OCI-LY1 (cell line): ENCODE measurements at regions not wholly inside any gene's neighbourhood (a gene's known extent, or its start where the extent isn't known, plus 50 kb on each side); places are given as distances from the start of the nearest gene placed in this dataset.

Experiments used
- H2AFZ ChIP-seq: fragments of 200-600 bp; sonication (generic), shearing (Covaris generic); 2 replicates; pipeline ENCODE4 v1.6.0; 2014; ENCODE audit warnings: antibody characterized with exemption, mild to moderate bottlenecking, low read length
- H3F3A ChIP-seq: fragments of 200-600 bp; sonication (generic), shearing (Covaris generic); 2 replicates; pipeline ENCODE4 v1.6.0; 2014; ENCODE audit warnings: mild to moderate bottlenecking, antibody characterized with exemption, low read length, moderate library complexity; ENCODE audit not compliant: insufficient read depth
- H3K27ac ChIP-seq: fragments of 200-600 bp; sonication (generic); 2 replicates; pipeline ENCODE4 v1.5.1; 2014; ENCODE audit warnings: low read length, mixed run types, mild to moderate bottlenecking, low read depth; ENCODE audit not compliant: poor library complexity, severe bottlenecking
- H3K27me3 ChIP-seq: fragments of 200-600 bp; sonication (generic); 2 replicates; pipeline ENCODE4 v1.6.0; 2014; ENCODE audit warnings: antibody characterized with exemption, mild to moderate bottlenecking, low read length, moderate library complexity; ENCODE audit not compliant: insufficient read depth
- H3K36me3 ChIP-seq: fragments of 200-600 bp; sonication (generic); 2 replicates; pipeline ENCODE4 v1.6.1; 2014; ENCODE audit warnings: mild to moderate bottlenecking, antibody characterized with exemption, low read length, moderate library complexity, mixed read lengths; ENCODE audit not compliant: insufficient read depth
- H3K4me1 ChIP-seq: fragments of 200-600 bp; sonication (generic); 2 replicates; pipeline ENCODE4 v1.5.1; 2014; ENCODE audit warnings: mild to moderate bottlenecking, low read length, moderate library complexity; ENCODE audit not compliant: insufficient read depth, severe bottlenecking
- H3K4me2 ChIP-seq: fragments of 200-600 bp; sonication (generic), shearing (Covaris generic); 2 replicates; pipeline ENCODE4 v1.6.1; 2014; ENCODE audit warnings: low read length
- H3K4me3 ChIP-seq: fragments of 200-600 bp; sonication (generic); 2 replicates; pipeline ENCODE4 v1.5.1; 2014; ENCODE audit warnings: low read length, low read depth, mild to moderate bottlenecking, mixed read lengths; ENCODE audit not compliant: poor library complexity, severe bottlenecking
- H3K79me2 ChIP-seq: fragments of 200-600 bp; shearing (Covaris generic); 2 replicates; pipeline ENCODE4 v1.6.1; 2016; ENCODE audit warnings: mixed run types, low read length, mixed read lengths; ENCODE audit not compliant: insufficient read depth
- H3K9ac ChIP-seq: fragments of 200-600 bp; sonication (generic), shearing (Covaris generic); 2 replicates; pipeline ENCODE4 v1.6.1; 2014; ENCODE audit warnings: mild to moderate bottlenecking, low read length, mixed read lengths
- H3K9me2 ChIP-seq: fragments of 200-600 bp; sonication (generic), shearing (Covaris generic); 2 replicates; pipeline ENCODE4 v1.6.1; 2014; ENCODE audit warnings: low read depth, mild to moderate bottlenecking, low read length, mixed read lengths
- H3K9me3 ChIP-seq: fragments of 200-600 bp; shearing (Covaris generic); 2 replicates; pipeline ENCODE4 v1.6.1; 2014; ENCODE audit warnings: low read length, mixed read lengths
- H4K20me1 ChIP-seq: fragments of 200-600 bp; sonication (generic), shearing (Covaris generic); 2 replicates; pipeline ENCODE4 v1.6.0; 2016; ENCODE audit warnings: mild to moderate bottlenecking, low read length; ENCODE audit not compliant: insufficient read depth
- CTCF ChIP-seq: fragments of 200-600 bp; sonication (generic), shearing (Covaris generic); IDR thresholded peaks from 2 replicates; pipeline ENCODE4 v1.5.1; 2017; ENCODE audit warnings: mild to moderate bottlenecking, antibody characterized with exemption, low read length, moderate library complexity, mixed read lengths
- EZH2 ChIP-seq: fragments of 200-600 bp; sonication (generic), shearing (Covaris generic); IDR thresholded peaks from 2 replicates; pipeline ENCODE4 v1.8.0; 2017; ENCODE audit warnings: borderline replicate concordance, mixed run types, mild to moderate bottlenecking, antibody characterized with exemption, low read length, moderate library complexity, mixed read lengths

- Histone ChIP-seq H3K27ac (no peak overlapping the region), H3K36me3 (no peaks in the 10 kb centered on the region; the same call in 1 of the 2 replicates), H3K79me2 (no peaks in the 10 kb centered on the region), H3K9me2 (no peaks in the 10 kb centered on the region), H3F3A (no peaks in the 10 kb centered on the region), H3K9me3 (no peaks in the 10 kb centered on the region), H3K4me1 (no peaks in the 10 kb centered on the region), H3K4me2 (no peak overlapping the region), H2AFZ (no peak overlapping the region), H3K27me3 (no peaks in the 10 kb centered on the region), H4K20me1 (no peaks in the 10 kb centered on the region), H3K9ac (no peak overlapping the region), H3K4me3 (no peak overlapping the region)
- TF ChIP-seq EZH2 (no peak), CTCF (no peak)
Observed at GRCh38 chr22:25482091-25482760, 82.2 kb upstream of the GRK3 start.

- Histone ChIP-seq H3K27ac (no peak overlapping the region), H3K4me1 (no peaks in the 10 kb centered on the region), H3F3A (no peaks in the 10 kb centered on the region)
Observed at GRCh38 chr22:25482868-25483639, 81.4 kb upstream of the GRK3 start.

GRCh38 chr22:25483931-25484330, 80.5 kb upstream of the GRK3 start:
- H3F3A ChIP-seq: no peaks in the 10 kb centered on the region
- no peak overlapping the region for H3K4me3 ChIP-seq
- H3K79me2 ChIP-seq: no peaks in the 10 kb centered on the region
- H3K4me2 ChIP-seq: no peak overlapping the region
- no peaks in the 10 kb centered on the region for H3K27me3 ChIP-seq
- H2AFZ ChIP-seq: no peak overlapping the region
- H3K27ac ChIP-seq: no peak overlapping the region
- H3K9ac ChIP-seq: no peak overlapping the region
- H3K4me1 ChIP-seq: no peaks in the 10 kb centered on the region
- H3K9me3 ChIP-seq: no peaks in the 10 kb centered on the region
- H4K20me1 ChIP-seq: no peaks in the 10 kb centered on the region
- TF ChIP-seq EZH2: no peak
- no peak for TF ChIP-seq CTCF
- H3K36me3 ChIP-seq: no peaks in the 10 kb centered on the region; the same call in 1 of the 2 replicates
- no peaks in the 10 kb centered on the region for H3K9me2 ChIP-seq

More at GRCh38 chr22:25482868-25483639, 81.4 kb upstream of the GRK3 start:
- H4K20me1 ChIP-seq: no peaks in the 10 kb centered on the region
- no peaks in the 10 kb centered on the region for H3K27me3 ChIP-seq
- H3K36me3 ChIP-seq: no peaks in the 10 kb centered on the region; the same call in 1 of the 2 replicates
- H3K4me3 ChIP-seq: no peak overlapping the region
- H3K4me2 ChIP-seq: no peak overlapping the region
- H3K9ac ChIP-seq: no peak overlapping the region
- H3K79me2 ChIP-seq: no peaks in the 10 kb centered on the region
- H2AFZ ChIP-seq: no peak overlapping the region
- TF ChIP-seq CTCF (no peak), EZH2 (no peak)
- no peaks in the 10 kb centered on the region for H3K9me2 ChIP-seq
- H3K9me3 ChIP-seq: no peaks in the 10 kb centered on the region
